ENCODE measurements at regions not wholly inside any gene's neighbourhood (a gene's known extent, or its start where the extent isn't known, plus 50 kb on each side); places are given as distances from the start of the nearest gene placed in this dataset.
"Not testable (repeated sequence)": the region's sequence is repeated elsewhere in the genome, so short reads cannot be mapped to it uniquely, and the experiment has no call there.

DNA sequence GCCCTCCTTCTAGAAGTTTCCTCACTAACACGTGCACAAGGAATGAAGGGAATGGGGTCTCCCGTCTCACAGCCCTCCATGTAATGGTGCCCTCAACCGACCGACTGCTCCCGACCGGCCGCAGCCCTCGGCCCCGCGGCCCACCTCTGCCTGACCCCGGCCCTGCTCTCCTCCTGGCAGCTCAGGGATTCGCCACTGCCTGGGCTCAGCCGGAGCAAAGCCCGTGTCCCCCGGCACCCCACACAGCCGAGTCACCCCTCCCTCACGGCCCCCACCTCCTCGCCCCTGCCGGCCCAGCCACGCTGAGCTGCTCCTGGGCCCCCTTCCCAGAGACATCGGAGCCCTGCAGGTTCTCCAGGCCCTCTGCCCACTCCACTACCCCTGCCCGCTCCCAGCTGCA is 171.0 kb downstream of the TMEM121 start:
- TF ChIP-seq CTCF (conservative IDR thresholded peaks at IDR 0.05; ENCODE audit: low read depth, low read length); EZH2 (IDR thresholded peaks at IDR 0.05; ENCODE audit: low read length, unreplicated experiment): not testable (repeated sequence)
